SK-N-SH (cell line): ENCODE measurements at regions not wholly inside any gene's neighbourhood (a gene's known extent, or its start where the extent isn't known, plus 50 kb on each side); places are given as distances from the start of the nearest gene placed in this dataset.

Source experiments
- EP300 ChIP-seq, 2 experiments: IDR thresholded peaks; 2 replicates each; pipeline versions ENCODE4 v1.4.0 to v1.6.1; 2012; ENCODE audit warnings: borderline replicate concordance in 1 of 2, low read depth in 1 of 2, low read length in 1 of 2
- EZH2phosphoT487 ChIP-seq: fragments of 200-600 bp; sonication (generic); IDR thresholded peaks from 2 replicates; pipeline ENCODE4 v1.6.1; 2017; ENCODE audit warnings: low read depth, mixed run types, mild to moderate bottlenecking, antibody characterized with exemption, moderate library complexity, borderline replicate concordance
- FOSL2 ChIP-seq: IDR thresholded peaks from 2 replicates; pipeline ENCODE4 v1.4.0; 2012; ENCODE audit warnings: low read depth, mild to moderate bottlenecking, moderate library complexity, borderline replicate concordance
- GABPA ChIP-seq: IDR thresholded peaks from 2 replicates; pipeline ENCODE4 v1.4.0; 2012; ENCODE audit warnings: low read depth, mild to moderate bottlenecking
- POLR2AphosphoS5 ChIP-seq: IDR thresholded peaks from 2 replicates; pipeline ENCODE4 v1.6.1; 2012; ENCODE audit warnings: low read depth, low read length
- TF ChIP-seq, protein P1 (sequence below): fragments of 200-600 bp; sonication (generic); IDR thresholded peaks from 2 replicates; pipeline ENCODE4 v1.6.1; 2017; ENCODE audit warnings: antibody characterized with exemption, mild to moderate bottlenecking, moderate library complexity
- TF ChIP-seq, protein P2 (sequence below): IDR thresholded peaks from 2 replicates; pipeline ENCODE4 v1.4.0; 2012; ENCODE audit warnings: low read depth, borderline replicate concordance
- TF ChIP-seq, protein P3 (sequence below): IDR thresholded peaks from 2 replicates; pipeline ENCODE4 v1.4.0; 2012; ENCODE audit warnings: low read depth, borderline replicate concordance
- TF ChIP-seq, protein P4 (sequence below): IDR thresholded peaks from 2 replicates; pipeline ENCODE4 v1.6.1; 2012; ENCODE audit warnings: mild to moderate bottlenecking, low read depth, low read length, moderate library complexity

DNA sequence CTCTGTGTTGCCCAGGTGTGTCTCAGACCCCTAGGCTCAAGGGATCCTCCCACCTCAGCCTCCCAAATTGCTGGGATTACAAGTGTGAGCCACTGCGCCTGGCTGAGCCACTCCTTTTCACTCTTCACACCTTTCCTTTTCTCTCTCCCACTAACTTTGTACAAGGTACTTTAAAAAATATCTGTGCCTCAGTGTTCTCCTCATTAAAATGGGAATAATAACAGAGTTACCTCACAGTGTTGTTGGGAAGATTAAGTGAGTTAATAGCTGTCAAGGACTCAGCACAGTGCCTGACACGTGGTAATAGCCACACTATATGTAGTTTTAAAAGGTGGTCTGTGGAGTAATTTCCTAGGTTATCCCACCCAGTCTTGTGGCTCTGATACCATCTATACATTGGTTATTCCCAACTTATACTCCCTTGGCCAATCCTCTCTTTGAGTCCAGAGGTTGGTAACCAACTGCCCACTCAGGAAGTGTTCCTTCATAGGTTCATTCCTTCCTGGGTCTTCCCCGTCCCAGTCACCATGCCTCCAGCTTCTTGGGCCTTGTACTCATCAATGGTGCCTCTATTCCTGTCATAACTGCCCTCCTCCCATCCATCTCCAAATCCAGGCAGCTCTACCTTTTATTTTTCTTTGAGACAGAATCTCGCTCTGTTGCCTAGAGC is 78.6 kb upstream of the NAA20 start:
- TF ChIP-seq, protein P1, sequence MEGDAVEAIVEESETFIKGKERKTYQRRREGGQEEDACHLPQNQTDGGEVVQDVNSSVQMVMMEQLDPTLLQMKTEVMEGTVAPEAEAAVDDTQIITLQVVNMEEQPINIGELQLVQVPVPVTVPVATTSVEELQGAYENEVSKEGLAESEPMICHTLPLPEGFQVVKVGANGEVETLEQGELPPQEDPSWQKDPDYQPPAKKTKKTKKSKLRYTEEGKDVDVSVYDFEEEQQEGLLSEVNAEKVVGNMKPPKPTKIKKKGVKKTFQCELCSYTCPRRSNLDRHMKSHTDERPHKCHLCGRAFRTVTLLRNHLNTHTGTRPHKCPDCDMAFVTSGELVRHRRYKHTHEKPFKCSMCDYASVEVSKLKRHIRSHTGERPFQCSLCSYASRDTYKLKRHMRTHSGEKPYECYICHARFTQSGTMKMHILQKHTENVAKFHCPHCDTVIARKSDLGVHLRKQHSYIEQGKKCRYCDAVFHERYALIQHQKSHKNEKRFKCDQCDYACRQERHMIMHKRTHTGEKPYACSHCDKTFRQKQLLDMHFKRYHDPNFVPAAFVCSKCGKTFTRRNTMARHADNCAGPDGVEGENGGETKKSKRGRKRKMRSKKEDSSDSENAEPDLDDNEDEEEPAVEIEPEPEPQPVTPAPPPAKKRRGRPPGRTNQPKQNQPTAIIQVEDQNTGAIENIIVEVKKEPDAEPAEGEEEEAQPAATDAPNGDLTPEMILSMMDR, result no peak
- TF ChIP-seq, protein P2, sequence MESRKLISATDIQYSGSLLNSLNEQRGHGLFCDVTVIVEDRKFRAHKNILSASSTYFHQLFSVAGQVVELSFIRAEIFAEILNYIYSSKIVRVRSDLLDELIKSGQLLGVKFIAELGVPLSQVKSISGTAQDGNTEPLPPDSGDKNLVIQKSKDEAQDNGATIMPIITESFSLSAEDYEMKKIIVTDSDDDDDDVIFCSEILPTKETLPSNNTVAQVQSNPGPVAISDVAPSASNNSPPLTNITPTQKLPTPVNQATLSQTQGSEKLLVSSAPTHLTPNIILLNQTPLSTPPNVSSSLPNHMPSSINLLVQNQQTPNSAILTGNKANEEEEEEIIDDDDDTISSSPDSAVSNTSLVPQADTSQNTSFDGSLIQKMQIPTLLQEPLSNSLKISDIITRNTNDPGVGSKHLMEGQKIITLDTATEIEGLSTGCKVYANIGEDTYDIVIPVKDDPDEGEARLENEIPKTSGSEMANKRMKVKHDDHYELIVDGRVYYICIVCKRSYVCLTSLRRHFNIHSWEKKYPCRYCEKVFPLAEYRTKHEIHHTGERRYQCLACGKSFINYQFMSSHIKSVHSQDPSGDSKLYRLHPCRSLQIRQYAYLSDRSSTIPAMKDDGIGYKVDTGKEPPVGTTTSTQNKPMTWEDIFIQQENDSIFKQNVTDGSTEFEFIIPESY, result no peak
- TF ChIP-seq, protein P3, sequence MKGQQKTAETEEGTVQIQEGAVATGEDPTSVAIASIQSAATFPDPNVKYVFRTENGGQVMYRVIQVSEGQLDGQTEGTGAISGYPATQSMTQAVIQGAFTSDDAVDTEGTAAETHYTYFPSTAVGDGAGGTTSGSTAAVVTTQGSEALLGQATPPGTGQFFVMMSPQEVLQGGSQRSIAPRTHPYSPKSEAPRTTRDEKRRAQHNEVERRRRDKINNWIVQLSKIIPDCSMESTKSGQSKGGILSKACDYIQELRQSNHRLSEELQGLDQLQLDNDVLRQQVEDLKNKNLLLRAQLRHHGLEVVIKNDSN, result no peak
- TF ChIP-seq EP300 (IDR thresholded peaks at IDR 0.05; ENCODE audit: borderline replicate concordance in 1 of 2, low read depth in 1 of 2, low read length in 1 of 2), result no peak
- TF ChIP-seq GABPA, result no peak
- no peak for TF ChIP-seq EZH2phosphoT487
- TF ChIP-seq, protein P4, sequence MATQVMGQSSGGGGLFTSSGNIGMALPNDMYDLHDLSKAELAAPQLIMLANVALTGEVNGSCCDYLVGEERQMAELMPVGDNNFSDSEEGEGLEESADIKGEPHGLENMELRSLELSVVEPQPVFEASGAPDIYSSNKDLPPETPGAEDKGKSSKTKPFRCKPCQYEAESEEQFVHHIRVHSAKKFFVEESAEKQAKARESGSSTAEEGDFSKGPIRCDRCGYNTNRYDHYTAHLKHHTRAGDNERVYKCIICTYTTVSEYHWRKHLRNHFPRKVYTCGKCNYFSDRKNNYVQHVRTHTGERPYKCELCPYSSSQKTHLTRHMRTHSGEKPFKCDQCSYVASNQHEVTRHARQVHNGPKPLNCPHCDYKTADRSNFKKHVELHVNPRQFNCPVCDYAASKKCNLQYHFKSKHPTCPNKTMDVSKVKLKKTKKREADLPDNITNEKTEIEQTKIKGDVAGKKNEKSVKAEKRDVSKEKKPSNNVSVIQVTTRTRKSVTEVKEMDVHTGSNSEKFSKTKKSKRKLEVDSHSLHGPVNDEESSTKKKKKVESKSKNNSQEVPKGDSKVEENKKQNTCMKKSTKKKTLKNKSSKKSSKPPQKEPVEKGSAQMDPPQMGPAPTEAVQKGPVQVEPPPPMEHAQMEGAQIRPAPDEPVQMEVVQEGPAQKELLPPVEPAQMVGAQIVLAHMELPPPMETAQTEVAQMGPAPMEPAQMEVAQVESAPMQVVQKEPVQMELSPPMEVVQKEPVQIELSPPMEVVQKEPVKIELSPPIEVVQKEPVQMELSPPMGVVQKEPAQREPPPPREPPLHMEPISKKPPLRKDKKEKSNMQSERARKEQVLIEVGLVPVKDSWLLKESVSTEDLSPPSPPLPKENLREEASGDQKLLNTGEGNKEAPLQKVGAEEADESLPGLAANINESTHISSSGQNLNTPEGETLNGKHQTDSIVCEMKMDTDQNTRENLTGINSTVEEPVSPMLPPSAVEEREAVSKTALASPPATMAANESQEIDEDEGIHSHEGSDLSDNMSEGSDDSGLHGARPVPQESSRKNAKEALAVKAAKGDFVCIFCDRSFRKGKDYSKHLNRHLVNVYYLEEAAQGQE, result no peak
- no peak for TF ChIP-seq FOSL2
- no peak for TF ChIP-seq POLR2AphosphoS5
